Uterus (tissue), 2 donors: ENCODE measurements at regions not wholly inside any gene's neighbourhood (a gene's known extent, or its start where the extent isn't known, plus 50 kb on each side); places are given as distances from the start of the nearest gene placed in this dataset.

ENCODE experiments used
- POLR2A ChIP-seq, 2 donors: fragments of 450-650 bp; IDR thresholded peaks; one replicate each; pipeline ENCODE4 v1.6.1; 2016; ENCODE audit warnings: antibody characterized with exemption in 2 of 2, mild to moderate bottlenecking in 1 of 2, moderate library complexity in 1 of 2
- TF ChIP-seq, protein P1 (sequence below), 4 experiments: fragments of 200-600 bp in 2 of 4; fragments of 450-650 bp in 2 of 4; sonication (generic) in 2 of 4; IDR thresholded peaks; one replicate each; pipeline ENCODE4 v1.5.1; 2016 to 2019; ENCODE audit warnings: antibody characterized with exemption in 4 of 4, mild to moderate bottlenecking in 2 of 4, moderate library complexity in 1 of 4

GRCh38 chr6:115847671-115848070 lies 213.0 kb downstream of the FRK start:
- TF ChIP-seq, protein P1, sequence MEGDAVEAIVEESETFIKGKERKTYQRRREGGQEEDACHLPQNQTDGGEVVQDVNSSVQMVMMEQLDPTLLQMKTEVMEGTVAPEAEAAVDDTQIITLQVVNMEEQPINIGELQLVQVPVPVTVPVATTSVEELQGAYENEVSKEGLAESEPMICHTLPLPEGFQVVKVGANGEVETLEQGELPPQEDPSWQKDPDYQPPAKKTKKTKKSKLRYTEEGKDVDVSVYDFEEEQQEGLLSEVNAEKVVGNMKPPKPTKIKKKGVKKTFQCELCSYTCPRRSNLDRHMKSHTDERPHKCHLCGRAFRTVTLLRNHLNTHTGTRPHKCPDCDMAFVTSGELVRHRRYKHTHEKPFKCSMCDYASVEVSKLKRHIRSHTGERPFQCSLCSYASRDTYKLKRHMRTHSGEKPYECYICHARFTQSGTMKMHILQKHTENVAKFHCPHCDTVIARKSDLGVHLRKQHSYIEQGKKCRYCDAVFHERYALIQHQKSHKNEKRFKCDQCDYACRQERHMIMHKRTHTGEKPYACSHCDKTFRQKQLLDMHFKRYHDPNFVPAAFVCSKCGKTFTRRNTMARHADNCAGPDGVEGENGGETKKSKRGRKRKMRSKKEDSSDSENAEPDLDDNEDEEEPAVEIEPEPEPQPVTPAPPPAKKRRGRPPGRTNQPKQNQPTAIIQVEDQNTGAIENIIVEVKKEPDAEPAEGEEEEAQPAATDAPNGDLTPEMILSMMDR (IDR thresholded peaks at IDR 0.05): no peak
- no peak for TF ChIP-seq POLR2A (IDR thresholded peaks at IDR 0.05)
